ENCODE measurements at regions not wholly inside any gene's neighbourhood (a gene's known extent, or its start where the extent isn't known, plus 50 kb on each side); places are given as distances from the start of the nearest gene placed in this dataset.

- DNase-seq (ENCODE audit: low spot score), result no peak
These were observed 136.4 kb upstream of the IQSEC1 start for GRCh38 chr3:13209634-13209997.

GRCh38 chr3:13208706-13209633 lies 135.7 kb upstream of the IQSEC1 start:
- no peak for DNase-seq (ENCODE audit: low spot score)

- DNase-seq (ENCODE audit: low spot score), result no peak
These were observed 134.9 kb upstream of the IQSEC1 start for GRCh38 chr3:13207975-13208705.

- no peak for DNase-seq (ENCODE audit: low spot score)
These were observed 134.3 kb upstream of the IQSEC1 start for GRCh38 chr3:13207578-13207922.

- DNase-seq (ENCODE audit: low spot score), result no peak
These were observed 133.8 kb upstream of the IQSEC1 start for GRCh38 chr3:13206799-13207577.

- no peak for DNase-seq (ENCODE audit: low spot score)
These were observed 132.4 kb upstream of the IQSEC1 start for GRCh38 chr3:13205567-13206143.

- no peak for DNase-seq (ENCODE audit: low spot score)
These were observed 130.9 kb upstream of the IQSEC1 start for GRCh38 chr3:13204177-13204581.

- DNase-seq (ENCODE audit: low spot score), result no peak
These were observed 130.4 kb upstream of the IQSEC1 start for GRCh38 chr3:13203398-13204176.

GRCh38 chr3:13202744-13203397 lies 129.6 kb upstream of the IQSEC1 start:
- no peak for DNase-seq (ENCODE audit: low spot score)

- no peak for DNase-seq (ENCODE audit: low spot score)
These were observed 128.6 kb upstream of the IQSEC1 start for GRCh38 chr3:13201851-13202250.

- peak; percentile 54 for DNase-seq (ENCODE audit: low spot score)
These were observed 127.7 kb upstream of the IQSEC1 start for GRCh38 chr3:13200946-13201345.

- DNase-seq (ENCODE audit: low spot score), result no peak
These were observed 127.2 kb upstream of the IQSEC1 start for GRCh38 chr3:13200465-13200864.

- no peak for DNase-seq (ENCODE audit: low spot score)
These were observed 126.7 kb upstream of the IQSEC1 start for GRCh38 chr3:13199899-13200451.

- DNase-seq (ENCODE audit: low spot score), result no peak
These were observed 126.0 kb upstream of the IQSEC1 start for GRCh38 chr3:13199006-13199776.

GRCh38 chr3:13198264-13198879 lies 125.1 kb upstream of the IQSEC1 start:
- no peak for DNase-seq (ENCODE audit: low spot score)

GRCh38 chr3:13197795-13198194 lies 124.6 kb upstream of the IQSEC1 start:
- DNase-seq (ENCODE audit: low spot score), result no peak

- no peak for DNase-seq (ENCODE audit: low spot score)
These were observed 124.1 kb upstream of the IQSEC1 start for GRCh38 chr3:13197281-13197680.

GRCh38 chr3:13195374-13195773 lies 122.1 kb upstream of the IQSEC1 start:
- no peak for DNase-seq (ENCODE audit: low spot score)

All from iPS-NIHi11 (cell line).